ENCODE measurements at regions not wholly inside any gene's neighbourhood (a gene's known extent, or its start where the extent isn't known, plus 50 kb on each side); places are given as distances from the start of the nearest gene placed in this dataset.

GRCh38 chr14:86640288-86640687 lies 1110.3 kb downstream of the FLRT2 start:
- no peaks in the 10 kb centered on the region for H3K4me1 ChIP-seq (ENCODE audit: control insufficient read depth in 1 of 2, insufficient read depth in 2 of 2, low read length in 2 of 2)
- no peak overlapping the region for H3K27ac ChIP-seq (ENCODE audit: low read length)
- no peaks in the 10 kb centered on the region for H3K36me3 ChIP-seq (ENCODE audit: control insufficient read depth in 1 of 2, insufficient read depth in 2 of 2, low read length in 2 of 2)
- H3K9me3 ChIP-seq (ENCODE audit: control insufficient read depth in 1 of 2, low read length in 2 of 2), result no peaks in the 10 kb centered on the region
- no peaks in the 10 kb centered on the region for H3K27me3 ChIP-seq (ENCODE audit: low read depth, low read length)
- no peak overlapping the region for H3K4me3 ChIP-seq (ENCODE audit: low read depth in 1 of 2, low read length in 2 of 2)

GRCh38 chr14:86639666-86640065 lies 1109.7 kb downstream of the FLRT2 start:
- Histone ChIP-seq H3K27me3 (ENCODE audit: low read depth, low read length) (no peaks in the 10 kb centered on the region), H3K27ac (ENCODE audit: low read length) (no peak overlapping the region), H3K9me3 (ENCODE audit: control insufficient read depth in 1 of 2, low read length in 2 of 2) (no peaks in the 10 kb centered on the region), H3K36me3 (ENCODE audit: control insufficient read depth in 1 of 2, insufficient read depth in 2 of 2, low read length in 2 of 2) (no peaks in the 10 kb centered on the region), H3K4me1 (ENCODE audit: control insufficient read depth in 1 of 2, insufficient read depth in 2 of 2, low read length in 2 of 2) (no peaks in the 10 kb centered on the region), H3K4me3 (ENCODE audit: low read depth in 1 of 2, low read length in 2 of 2) (no peak overlapping the region)

GRCh38 chr14:86639146-86639545 lies 1109.2 kb downstream of the FLRT2 start:
- Histone ChIP-seq H3K27ac (ENCODE audit: low read length) (no peak overlapping the region), H3K4me1 (ENCODE audit: control insufficient read depth in 1 of 2, insufficient read depth in 2 of 2, low read length in 2 of 2) (no peaks in the 10 kb centered on the region), H3K4me3 (ENCODE audit: low read depth in 1 of 2, low read length in 2 of 2) (no peak overlapping the region), H3K27me3 (ENCODE audit: low read depth, low read length) (no peaks in the 10 kb centered on the region), H3K9me3 (ENCODE audit: control insufficient read depth in 1 of 2, low read length in 2 of 2) (no peaks in the 10 kb centered on the region), H3K36me3 (ENCODE audit: control insufficient read depth in 1 of 2, insufficient read depth in 2 of 2, low read length in 2 of 2) (no peaks in the 10 kb centered on the region)

GRCh38 chr14:86627080-86627479 lies 1097.1 kb downstream of the FLRT2 start:
- Histone ChIP-seq H3K36me3 (ENCODE audit: control insufficient read depth in 1 of 2, insufficient read depth in 2 of 2, low read length in 2 of 2) (no peaks in the 10 kb centered on the region), H3K27me3 (ENCODE audit: low read depth, low read length) (no peaks in the 10 kb centered on the region), H3K4me3 (ENCODE audit: low read depth in 1 of 2, low read length in 2 of 2) (no peak overlapping the region), H3K4me1 (ENCODE audit: control insufficient read depth in 1 of 2, insufficient read depth in 2 of 2, low read length in 2 of 2) (no peaks in the 10 kb centered on the region), H3K27ac (ENCODE audit: low read length) (no peak overlapping the region), H3K9me3 (ENCODE audit: control insufficient read depth in 1 of 2, low read length in 2 of 2) (peaks cover 0 to 2% of the 10 kb centered on the region in 2 donors)

DNA sequence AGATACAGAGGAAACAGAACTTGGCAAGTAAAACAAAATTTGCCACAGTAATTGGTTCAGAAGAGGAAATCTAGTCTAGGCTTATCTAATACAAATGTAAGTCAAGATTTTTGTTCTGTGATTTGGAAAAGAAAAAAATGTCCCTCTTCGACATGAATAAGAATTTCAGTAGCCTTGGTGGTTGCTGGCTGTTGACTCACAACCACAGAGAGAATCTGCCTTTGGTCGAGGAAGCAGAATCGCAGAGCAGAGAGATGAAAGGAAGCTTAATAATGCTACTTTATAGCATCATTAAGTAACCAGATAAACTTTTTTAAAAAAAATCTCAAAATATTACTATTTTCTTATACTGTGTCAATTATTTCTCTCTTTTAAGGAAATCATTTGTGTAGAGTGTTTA lies 1096.6 kb downstream of the FLRT2 start:
- Histone ChIP-seq H3K9me3 (ENCODE audit: control insufficient read depth in 1 of 2, low read length in 2 of 2) (peaks cover 0 to 2% of the 10 kb centered on the region in 2 donors), H3K4me3 (ENCODE audit: low read depth in 1 of 2, low read length in 2 of 2) (no peak overlapping the region), H3K36me3 (ENCODE audit: control insufficient read depth in 1 of 2, insufficient read depth in 2 of 2, low read length in 2 of 2) (no peaks in the 10 kb centered on the region), H3K4me1 (ENCODE audit: control insufficient read depth in 1 of 2, insufficient read depth in 2 of 2, low read length in 2 of 2) (no peaks in the 10 kb centered on the region), H3K27ac (ENCODE audit: low read length) (no peak overlapping the region), H3K27me3 (ENCODE audit: low read depth, low read length) (no peaks in the 10 kb centered on the region)

- H3K36me3 ChIP-seq (ENCODE audit: control insufficient read depth in 1 of 2, insufficient read depth in 2 of 2, low read length in 2 of 2), result no peaks in the 10 kb centered on the region
- H3K27me3 ChIP-seq (ENCODE audit: low read depth, low read length), result no peaks in the 10 kb centered on the region
- no peak overlapping the region for H3K4me3 ChIP-seq (ENCODE audit: low read depth in 1 of 2, low read length in 2 of 2)
- no peaks in the 10 kb centered on the region for H3K4me1 ChIP-seq (ENCODE audit: control insufficient read depth in 1 of 2, insufficient read depth in 2 of 2, low read length in 2 of 2)
- H3K27ac ChIP-seq (ENCODE audit: low read length), result no peak overlapping the region
- H3K9me3 ChIP-seq (ENCODE audit: control insufficient read depth in 1 of 2, low read length in 2 of 2), result no peaks in the 10 kb centered on the region
Observed at GRCh38 chr14:86625637-86626036, 1095.7 kb downstream of the FLRT2 start.

DNA sequence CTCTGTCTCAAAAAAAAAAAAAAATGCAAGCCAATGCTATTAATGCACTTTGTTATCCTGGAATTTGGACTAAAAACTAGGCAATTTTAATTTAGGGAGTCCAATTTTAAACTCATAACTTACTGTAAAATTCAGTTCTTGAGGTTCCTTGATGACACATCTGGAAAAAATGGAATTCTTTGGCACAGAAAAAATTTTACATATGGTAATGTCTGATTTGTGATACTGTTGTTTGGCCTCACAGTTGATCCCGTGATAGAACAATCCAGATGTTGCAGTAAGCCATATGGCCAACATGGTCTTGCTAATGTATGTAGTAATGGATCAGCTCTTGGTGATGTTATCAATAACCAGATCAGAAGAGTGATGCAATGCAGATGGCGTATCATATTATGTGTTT lies 1089.8 kb downstream of the FLRT2 start:
- H3K36me3 ChIP-seq (ENCODE audit: control insufficient read depth in 1 of 2, insufficient read depth in 2 of 2, low read length in 2 of 2), result no peaks in the 10 kb centered on the region
- H3K9me3 ChIP-seq (ENCODE audit: control insufficient read depth in 1 of 2, low read length in 2 of 2), result no peaks in the 10 kb centered on the region
- H3K27ac ChIP-seq (ENCODE audit: low read length), result no peak overlapping the region
- no peaks in the 10 kb centered on the region for H3K4me1 ChIP-seq (ENCODE audit: control insufficient read depth in 1 of 2, insufficient read depth in 2 of 2, low read length in 2 of 2)
- H3K27me3 ChIP-seq (ENCODE audit: low read depth, low read length), result no peaks in the 10 kb centered on the region
- H3K4me3 ChIP-seq (ENCODE audit: low read depth in 1 of 2, low read length in 2 of 2), result no peak overlapping the region

DNA sequence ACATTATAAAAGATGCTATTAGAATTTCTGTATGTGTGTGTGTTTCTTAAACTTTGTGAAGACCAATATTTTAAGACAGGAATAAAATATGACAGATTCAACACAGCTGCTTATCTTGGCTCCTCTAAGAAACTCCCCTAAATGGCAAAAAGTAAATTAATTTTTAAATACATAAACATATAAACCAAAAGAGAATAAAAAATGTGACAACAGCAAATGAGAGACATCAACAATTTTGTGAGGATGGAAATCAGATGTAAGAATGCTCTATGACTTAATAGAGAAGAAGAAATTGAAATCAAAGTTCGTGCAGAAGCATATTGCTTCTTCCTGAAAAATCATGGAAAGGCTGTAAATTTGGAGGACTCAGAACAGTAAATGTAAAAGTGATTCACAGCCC lies 1083.8 kb downstream of the FLRT2 start:
- no peaks in the 10 kb centered on the region for H3K9me3 ChIP-seq (ENCODE audit: control insufficient read depth in 1 of 2, low read length in 2 of 2)
- no peaks in the 10 kb centered on the region for H3K27me3 ChIP-seq (ENCODE audit: low read depth, low read length)
- H3K27ac ChIP-seq (ENCODE audit: low read length), result no peak overlapping the region
- H3K36me3 ChIP-seq (ENCODE audit: control insufficient read depth in 1 of 2, insufficient read depth in 2 of 2, low read length in 2 of 2), result no peaks in the 10 kb centered on the region
- H3K4me3 ChIP-seq (ENCODE audit: low read depth in 1 of 2, low read length in 2 of 2), result no peak overlapping the region
- no peaks in the 10 kb centered on the region for H3K4me1 ChIP-seq (ENCODE audit: control insufficient read depth in 1 of 2, insufficient read depth in 2 of 2, low read length in 2 of 2)

DNA sequence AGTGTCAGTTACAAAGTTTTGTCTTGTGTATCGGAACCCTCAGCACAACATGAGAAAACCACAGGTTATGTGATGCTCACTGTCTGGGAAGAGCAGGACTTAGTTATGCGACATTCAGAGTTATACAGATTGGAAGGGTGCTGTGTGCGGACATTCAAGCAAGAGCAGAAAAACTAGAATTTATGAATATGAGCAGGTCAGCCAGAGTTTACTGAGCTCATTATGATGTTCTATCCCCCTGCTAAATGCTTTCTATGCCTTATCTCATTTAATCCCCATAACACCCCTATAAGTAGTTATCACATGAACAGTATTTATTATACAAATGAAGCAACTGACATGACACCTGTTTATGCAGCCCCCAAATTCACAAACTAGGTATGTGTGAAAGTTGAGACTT lies 1083.2 kb downstream of the FLRT2 start:
- Histone ChIP-seq H3K4me3 (ENCODE audit: low read depth in 1 of 2, low read length in 2 of 2) (no peak overlapping the region), H3K27ac (ENCODE audit: low read length) (no peak overlapping the region), H3K4me1 (ENCODE audit: control insufficient read depth in 1 of 2, insufficient read depth in 2 of 2, low read length in 2 of 2) (no peaks in the 10 kb centered on the region), H3K36me3 (ENCODE audit: control insufficient read depth in 1 of 2, insufficient read depth in 2 of 2, low read length in 2 of 2) (no peaks in the 10 kb centered on the region), H3K9me3 (ENCODE audit: control insufficient read depth in 1 of 2, low read length in 2 of 2) (no peaks in the 10 kb centered on the region), H3K27me3 (ENCODE audit: low read depth, low read length) (no peaks in the 10 kb centered on the region)

- no peaks in the 10 kb centered on the region for H3K9me3 ChIP-seq (ENCODE audit: control insufficient read depth in 1 of 2, low read length in 2 of 2)
- H3K4me1 ChIP-seq (ENCODE audit: control insufficient read depth in 1 of 2, insufficient read depth in 2 of 2, low read length in 2 of 2), result no peaks in the 10 kb centered on the region
- H3K4me3 ChIP-seq (ENCODE audit: low read depth in 1 of 2, low read length in 2 of 2), result no peak overlapping the region
- no peaks in the 10 kb centered on the region for H3K27me3 ChIP-seq (ENCODE audit: low read depth, low read length)
- H3K27ac ChIP-seq (ENCODE audit: low read length), result no peak overlapping the region
- H3K36me3 ChIP-seq (ENCODE audit: control insufficient read depth in 1 of 2, insufficient read depth in 2 of 2, low read length in 2 of 2), result no peaks in the 10 kb centered on the region
Observed at GRCh38 chr14:86604561-86604960, 1074.6 kb downstream of the FLRT2 start.

DNA sequence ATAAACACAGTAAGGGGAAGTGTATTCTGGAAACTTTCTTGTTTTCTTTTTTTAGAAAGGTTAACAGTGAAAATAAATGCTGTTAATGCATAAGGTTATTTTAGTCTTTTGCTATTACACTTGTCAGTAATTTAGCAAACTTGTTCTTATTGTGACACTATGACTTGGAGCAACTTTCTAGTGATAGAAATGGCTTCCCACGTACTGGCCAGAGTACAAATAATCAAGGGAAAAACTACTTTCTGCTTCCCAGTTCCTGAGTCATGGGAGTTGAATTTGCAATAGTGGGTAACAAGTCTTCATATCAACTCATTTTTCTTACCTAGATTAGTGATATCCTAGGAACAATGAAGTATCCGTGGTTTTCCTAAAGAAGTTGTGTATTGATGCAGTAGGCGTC lies 1072.3 kb downstream of the FLRT2 start:
- no peaks in the 10 kb centered on the region for H3K9me3 ChIP-seq (ENCODE audit: control insufficient read depth in 1 of 2, low read length in 2 of 2)
- no peak overlapping the region for H3K27ac ChIP-seq (ENCODE audit: low read length)
- no peaks in the 10 kb centered on the region for H3K36me3 ChIP-seq (ENCODE audit: control insufficient read depth in 1 of 2, insufficient read depth in 2 of 2, low read length in 2 of 2)
- no peaks in the 10 kb centered on the region for H3K27me3 ChIP-seq (ENCODE audit: low read depth, low read length)
- H3K4me1 ChIP-seq (ENCODE audit: control insufficient read depth in 1 of 2, insufficient read depth in 2 of 2, low read length in 2 of 2), result no peaks in the 10 kb centered on the region
- no peak overlapping the region for H3K4me3 ChIP-seq (ENCODE audit: low read depth in 1 of 2, low read length in 2 of 2)

DNA sequence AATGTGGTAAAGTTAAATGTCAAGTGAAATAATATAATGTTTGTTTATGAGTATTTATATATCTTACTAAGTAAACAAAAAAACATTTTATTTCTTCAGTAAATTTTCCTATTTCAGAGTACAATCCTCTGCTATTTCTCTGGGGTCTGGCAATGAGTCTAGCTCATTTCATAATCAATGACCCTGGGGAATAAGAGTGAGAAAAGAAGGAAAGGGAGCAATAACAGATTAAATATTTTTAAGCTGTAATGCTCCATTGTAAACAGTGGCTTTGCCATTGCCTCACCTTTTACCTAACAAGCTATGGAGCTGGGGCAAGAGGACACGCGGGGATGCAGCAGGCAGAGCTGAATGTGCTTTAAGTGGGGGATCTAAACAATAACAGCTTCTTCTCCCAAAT lies 1071.9 kb downstream of the FLRT2 start:
- no peak overlapping the region for H3K27ac ChIP-seq (ENCODE audit: low read length)
- no peak overlapping the region for H3K4me3 ChIP-seq (ENCODE audit: low read depth in 1 of 2, low read length in 2 of 2)
- H3K27me3 ChIP-seq (ENCODE audit: low read depth, low read length), result no peaks in the 10 kb centered on the region
- H3K4me1 ChIP-seq (ENCODE audit: control insufficient read depth in 1 of 2, insufficient read depth in 2 of 2, low read length in 2 of 2), result no peaks in the 10 kb centered on the region
- H3K36me3 ChIP-seq (ENCODE audit: control insufficient read depth in 1 of 2, insufficient read depth in 2 of 2, low read length in 2 of 2), result no peaks in the 10 kb centered on the region
- H3K9me3 ChIP-seq (ENCODE audit: control insufficient read depth in 1 of 2, low read length in 2 of 2), result no peaks in the 10 kb centered on the region

All from muscle layer of duodenum (tissue), 2 donors.